ENCODE measurements at regions not wholly inside any gene's neighbourhood (a gene's known extent, or its start where the extent isn't known, plus 50 kb on each side); places are given as distances from the start of the nearest gene placed in this dataset.

DNA sequence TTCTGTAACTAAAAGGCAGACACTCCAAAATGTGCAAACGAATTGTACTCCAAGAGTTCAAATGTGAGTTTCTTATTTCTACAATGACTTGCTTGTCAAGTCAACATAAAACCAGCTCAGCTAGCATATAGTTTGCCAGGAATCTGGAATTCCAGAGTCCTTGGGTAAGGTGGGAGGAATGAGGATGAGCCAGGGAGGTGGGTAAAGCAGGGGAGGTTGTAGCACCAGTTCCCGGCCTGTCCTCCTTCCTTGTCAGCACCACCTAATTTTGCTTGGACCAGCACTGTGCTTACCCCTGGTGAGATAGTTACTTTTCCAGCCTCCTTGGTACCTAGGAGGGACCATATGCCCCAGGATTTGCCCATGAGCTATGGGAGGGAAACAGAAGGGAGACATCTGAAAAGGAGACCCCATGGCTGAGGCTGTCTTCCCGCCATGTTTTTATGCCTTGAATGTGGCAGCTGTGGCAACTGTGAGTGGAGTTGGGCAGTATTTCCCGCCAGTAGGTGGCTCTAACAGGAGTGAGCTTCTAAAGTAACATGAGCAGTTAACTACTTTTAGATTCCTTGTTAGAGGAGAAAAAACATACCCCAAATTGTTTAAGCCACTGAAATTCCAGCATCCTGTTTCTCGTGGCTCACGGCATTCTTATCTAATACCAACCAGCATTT is 302.5 kb downstream of the TENT4A start:
- Histone ChIP-seq H3K27ac (ENCODE audit: low read depth, low read length) (no peak overlapping the region), H3K9me3 (ENCODE audit: control insufficient read depth, insufficient read depth, low read length) (no peaks in the 10 kb centered on the region), H3K9me2 (replicated peaks; ENCODE audit: control insufficient read depth, low read length) (no peaks in the 10 kb centered on the region), H3F3A (ENCODE audit: control insufficient read depth, insufficient read depth) (no peaks in the 10 kb centered on the region), H3K36me3 (ENCODE audit: control insufficient read depth, low read length) (no peaks in the 10 kb centered on the region), H3K27me3 (ENCODE audit: control insufficient read depth, low read length) (no peaks in the 10 kb centered on the region), H4K20me1 (ENCODE audit: control insufficient read depth, insufficient read depth, low read depth, low read length) (no peaks in the 10 kb centered on the region), H3K4me1 (ENCODE audit: control insufficient read depth, low read length) (no peaks in the 10 kb centered on the region), H3K4me2 (ENCODE audit: low read length) (no peak overlapping the region), H3K4me3 (ENCODE audit: low read length) (no peak overlapping the region), H3K79me2 (ENCODE audit: control insufficient read depth, low read length) (no peaks in the 10 kb centered on the region)
- TF ChIP-seq, protein P1, sequence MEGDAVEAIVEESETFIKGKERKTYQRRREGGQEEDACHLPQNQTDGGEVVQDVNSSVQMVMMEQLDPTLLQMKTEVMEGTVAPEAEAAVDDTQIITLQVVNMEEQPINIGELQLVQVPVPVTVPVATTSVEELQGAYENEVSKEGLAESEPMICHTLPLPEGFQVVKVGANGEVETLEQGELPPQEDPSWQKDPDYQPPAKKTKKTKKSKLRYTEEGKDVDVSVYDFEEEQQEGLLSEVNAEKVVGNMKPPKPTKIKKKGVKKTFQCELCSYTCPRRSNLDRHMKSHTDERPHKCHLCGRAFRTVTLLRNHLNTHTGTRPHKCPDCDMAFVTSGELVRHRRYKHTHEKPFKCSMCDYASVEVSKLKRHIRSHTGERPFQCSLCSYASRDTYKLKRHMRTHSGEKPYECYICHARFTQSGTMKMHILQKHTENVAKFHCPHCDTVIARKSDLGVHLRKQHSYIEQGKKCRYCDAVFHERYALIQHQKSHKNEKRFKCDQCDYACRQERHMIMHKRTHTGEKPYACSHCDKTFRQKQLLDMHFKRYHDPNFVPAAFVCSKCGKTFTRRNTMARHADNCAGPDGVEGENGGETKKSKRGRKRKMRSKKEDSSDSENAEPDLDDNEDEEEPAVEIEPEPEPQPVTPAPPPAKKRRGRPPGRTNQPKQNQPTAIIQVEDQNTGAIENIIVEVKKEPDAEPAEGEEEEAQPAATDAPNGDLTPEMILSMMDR (IDR thresholded peaks at IDR 0.05; ENCODE audit: low read depth, low read length, poor library complexity, severe bottlenecking), result no peak
- TF ChIP-seq EZH2phosphoT487 (IDR thresholded peaks at IDR 0.05; ENCODE audit: borderline replicate concordance, low read length), result no peak

DNA sequence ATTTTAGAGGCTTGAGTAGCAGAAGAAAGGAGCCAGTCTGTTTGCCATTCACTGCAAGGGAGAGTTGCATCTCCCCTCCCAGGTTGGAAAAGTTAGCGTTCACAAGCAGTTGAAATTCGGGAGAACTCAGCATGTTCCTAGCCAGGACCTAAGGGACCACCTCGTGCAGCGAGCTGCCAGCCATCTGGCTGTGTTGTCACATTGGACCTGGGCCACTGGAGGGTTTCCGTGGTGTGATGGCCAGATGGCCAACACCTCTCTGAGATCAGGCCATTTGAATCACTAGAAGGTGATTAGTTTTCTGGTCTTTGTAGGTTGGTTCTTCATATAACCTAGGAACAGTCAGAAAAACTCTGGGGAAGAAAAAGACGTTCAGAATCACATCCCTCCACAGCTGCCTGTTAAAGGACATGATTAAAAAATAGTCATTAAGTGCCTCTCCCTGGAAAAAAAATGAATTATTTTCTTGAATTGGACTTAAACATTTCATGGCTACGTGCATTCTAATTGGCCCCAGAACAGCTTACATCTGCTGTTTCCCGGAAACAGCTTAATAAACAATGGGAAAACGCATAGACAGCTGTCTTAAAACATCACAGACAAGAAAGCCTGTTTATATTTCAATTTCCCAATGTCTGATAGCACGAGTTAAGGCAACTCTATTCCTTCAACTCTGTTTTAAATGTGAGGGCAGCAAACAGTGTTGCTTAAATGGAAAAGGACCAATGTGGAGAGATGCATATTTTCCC is 303.9 kb downstream of the TENT4A start:
- Histone ChIP-seq H3K4me3 (ENCODE audit: low read length) (no peak overlapping the region), H3K79me2 (ENCODE audit: control insufficient read depth, low read length) (no peaks in the 10 kb centered on the region), H3K9me2 (replicated peaks; ENCODE audit: control insufficient read depth, low read length) (no peaks in the 10 kb centered on the region), H4K20me1 (ENCODE audit: control insufficient read depth, insufficient read depth, low read depth, low read length) (no peaks in the 10 kb centered on the region), H3K27ac (ENCODE audit: low read depth, low read length) (no peak overlapping the region), H3K9me3 (ENCODE audit: control insufficient read depth, insufficient read depth, low read length) (peaks cover 12% of the 10 kb centered on the region; the same call in 1 of the 2 replicates), H3K4me2 (ENCODE audit: low read length) (no peak overlapping the region), H3K36me3 (ENCODE audit: control insufficient read depth, low read length) (no peaks in the 10 kb centered on the region), H3K27me3 (ENCODE audit: control insufficient read depth, low read length) (no peaks in the 10 kb centered on the region), H3K4me1 (ENCODE audit: control insufficient read depth, low read length) (no peaks in the 10 kb centered on the region), H3F3A (ENCODE audit: control insufficient read depth, insufficient read depth) (no peaks in the 10 kb centered on the region)
- TF ChIP-seq, protein P1 (IDR thresholded peaks at IDR 0.05; ENCODE audit: low read depth, low read length, poor library complexity, severe bottlenecking), result no peak
- TF ChIP-seq EZH2phosphoT487 (IDR thresholded peaks at IDR 0.05; ENCODE audit: borderline replicate concordance, low read length), result no peak

DNA sequence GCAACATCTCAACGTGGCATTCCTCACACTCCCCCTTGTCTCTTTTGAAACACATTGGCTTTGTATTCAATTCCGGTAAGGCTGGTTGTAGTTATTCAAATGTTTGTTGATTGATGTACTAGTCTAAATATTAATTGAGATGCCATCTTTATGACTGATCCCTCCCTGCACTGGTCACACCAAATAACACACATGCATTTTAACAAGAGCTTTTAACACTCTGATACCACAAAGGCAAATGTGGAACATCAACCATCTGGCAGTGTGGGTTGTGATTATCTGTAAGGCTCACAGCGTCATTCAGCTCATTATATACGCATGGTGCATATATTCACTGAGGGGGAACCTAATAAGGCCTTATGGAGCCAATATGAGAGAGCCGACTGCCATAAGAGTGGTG is 305.0 kb downstream of the TENT4A start:
- H3K27ac ChIP-seq (ENCODE audit: low read depth, low read length), result no peak overlapping the region
- TF ChIP-seq, protein P1 (IDR thresholded peaks at IDR 0.05; ENCODE audit: low read depth, low read length, poor library complexity, severe bottlenecking), result no peak
- no peak for TF ChIP-seq EZH2phosphoT487 (IDR thresholded peaks at IDR 0.05; ENCODE audit: borderline replicate concordance, low read length)
- H3K4me2 ChIP-seq (ENCODE audit: low read length), result no peak overlapping the region
- H3K9me3 ChIP-seq (ENCODE audit: control insufficient read depth, insufficient read depth, low read length), result peaks cover 22% of the 10 kb centered on the region
- H3F3A ChIP-seq (ENCODE audit: control insufficient read depth, insufficient read depth), result no peaks in the 10 kb centered on the region
- H4K20me1 ChIP-seq (ENCODE audit: control insufficient read depth, insufficient read depth, low read depth, low read length), result no peaks in the 10 kb centered on the region
- no peaks in the 10 kb centered on the region for H3K4me1 ChIP-seq (ENCODE audit: control insufficient read depth, low read length)
- no peaks in the 10 kb centered on the region for H3K36me3 ChIP-seq (ENCODE audit: control insufficient read depth, low read length)
- H3K9me2 ChIP-seq (replicated peaks; ENCODE audit: control insufficient read depth, low read length), result no peaks in the 10 kb centered on the region
- no peaks in the 10 kb centered on the region for H3K79me2 ChIP-seq (ENCODE audit: control insufficient read depth, low read length)
- no peaks in the 10 kb centered on the region for H3K27me3 ChIP-seq (ENCODE audit: control insufficient read depth, low read length)
- no peak overlapping the region for H3K4me3 ChIP-seq (ENCODE audit: low read length)
